ENCODE measurements at regions not wholly inside any gene's neighbourhood (a gene's known extent, or its start where the extent isn't known, plus 50 kb on each side); places are given as distances from the start of the nearest gene placed in this dataset.

GRCh38 chrX:97828471-97828870 lies 944.8 kb downstream of the RPA4 start:
- H3K36me3 ChIP-seq (ENCODE audit: control insufficient read depth, insufficient read depth, low read length), result no peaks in the 10 kb centered on the region
- H2AK5ac ChIP-seq (ENCODE audit: low read depth, low read length), result no peak overlapping the region
- H4K20me1 ChIP-seq (ENCODE audit: insufficient read depth, low read length), result no peaks in the 10 kb centered on the region
- no peak overlapping the region for H3K23ac ChIP-seq (ENCODE audit: low read depth, low read length)
- H3K4me1 ChIP-seq (ENCODE audit: control insufficient read depth, insufficient read depth, low read length), result no peaks in the 10 kb centered on the region
- dilution Hi-C loops (cut with HindIII; ENCODE audit: low sequenced_read_pairs, unreplicated experiment), result no loop called here
- H4K8ac ChIP-seq (ENCODE audit: low read depth in 2 of 2, low read length in 2 of 2), result no peak overlapping the region
- no TSS peak for BruUV-seq (replicated peaks)
- H2BK20ac ChIP-seq (ENCODE audit: low read depth, low read length), result no peak overlapping the region
- H3K9me3 ChIP-seq (ENCODE audit: control insufficient read depth, insufficient read depth, low read length), result no peaks in the 10 kb centered on the region
- no peak for TF ChIP-seq MAFK (IDR thresholded peaks at IDR 0.05; ENCODE audit: low read depth, low read length)
- TF ChIP-seq RFX5 (IDR thresholded peaks at IDR 0.05; ENCODE audit: low read depth, low read length), result no peak
- no peak for TF ChIP-seq BHLHE40 (IDR thresholded peaks at IDR 0.05; ENCODE audit: low read depth, low read length)
- no peak overlapping the region for H4K91ac ChIP-seq (ENCODE audit: insufficient read depth, low read depth, low read length)
- peaks cover 2% of the 10 kb centered on the region; the same call in 1 of the 2 replicates for H3K27me3 ChIP-seq (ENCODE audit: control insufficient read depth, insufficient read depth, low read length)
- H3K18ac ChIP-seq (ENCODE audit: low read depth, low read length), result no peak overlapping the region
- no peak overlapping the region for H3K4me3 ChIP-seq (ENCODE audit: insufficient read depth, low read depth, low read length)
- no peak overlapping the region for H3K4ac ChIP-seq (ENCODE audit: low read depth, low read length)
- no peak overlapping the region for H2BK15ac ChIP-seq (ENCODE audit: low read depth, low read length)
- H2AK9ac ChIP-seq (replicated peaks; ENCODE audit: low read depth, low read length, poor library complexity), result no peak overlapping the region
- intact Hi-C loops (cut with micrococcal nuclease), result no loop called here
- ChIA-PET POLR2A (ENCODE audit: unreplicated experiment) (no interaction called here), CTCF (no interaction called here)
- in situ Hi-C loops (cut with MboI; ENCODE audit: low sequenced_read_pairs), result no loop called here
- H3K56ac ChIP-seq (ENCODE audit: extremely low read depth, insufficient read depth, low read length), result no peak overlapping the region
- no peak overlapping the region for H3K14ac ChIP-seq (replicated peaks; ENCODE audit: low read depth, low read length)
- H2BK120ac ChIP-seq (ENCODE audit: low read depth, low read length), result no peak overlapping the region
- WGBS, 2 experiments (ENCODE audit: extremely low coverage in 2 of 2, insufficient read length in 1 of 2), result no CpG with 5 or more reads among the region's 1 CpG
- DNase-seq, result no peak
- no peak overlapping the region for H2AFZ ChIP-seq (replicated peaks; ENCODE audit: low read length, poor library complexity)
- no peak for ATAC-seq (ENCODE audit: low read depth)
- no peak overlapping the region for H3K9ac ChIP-seq (ENCODE audit: low read depth, low read length)
- H2BK5ac ChIP-seq (ENCODE audit: low read depth, low read length, poor library complexity, severe bottlenecking), result no peak overlapping the region
- no peaks in the 10 kb centered on the region for H3K79me1 ChIP-seq (ENCODE audit: low read depth in 1 of 2, low read length in 2 of 2)
- no peak overlapping the region for H3K27ac ChIP-seq (ENCODE audit: insufficient read depth, low read length)
- no peak overlapping the region for H3K4me2 ChIP-seq (ENCODE audit: low read depth, low read length)
- H3K9me1 ChIP-seq (ENCODE audit: insufficient read depth, low read length), result no peaks in the 10 kb centered on the region
- no peak overlapping the region for H4K5ac ChIP-seq (ENCODE audit: low read depth, low read length)
